ENCODE measurements at regions not wholly inside any gene's neighbourhood (a gene's known extent, or its start where the extent isn't known, plus 50 kb on each side); places are given as distances from the start of the nearest gene placed in this dataset.

- ATAC-seq, result no peak
Measured at GRCh38 chr3:66592927-66593625, 92.3 kb upstream of the LRIG1 start.

GRCh38 chr3:66593978-66594377, 93.2 kb upstream of the LRIG1 start:
- no peak for ATAC-seq

DNA sequence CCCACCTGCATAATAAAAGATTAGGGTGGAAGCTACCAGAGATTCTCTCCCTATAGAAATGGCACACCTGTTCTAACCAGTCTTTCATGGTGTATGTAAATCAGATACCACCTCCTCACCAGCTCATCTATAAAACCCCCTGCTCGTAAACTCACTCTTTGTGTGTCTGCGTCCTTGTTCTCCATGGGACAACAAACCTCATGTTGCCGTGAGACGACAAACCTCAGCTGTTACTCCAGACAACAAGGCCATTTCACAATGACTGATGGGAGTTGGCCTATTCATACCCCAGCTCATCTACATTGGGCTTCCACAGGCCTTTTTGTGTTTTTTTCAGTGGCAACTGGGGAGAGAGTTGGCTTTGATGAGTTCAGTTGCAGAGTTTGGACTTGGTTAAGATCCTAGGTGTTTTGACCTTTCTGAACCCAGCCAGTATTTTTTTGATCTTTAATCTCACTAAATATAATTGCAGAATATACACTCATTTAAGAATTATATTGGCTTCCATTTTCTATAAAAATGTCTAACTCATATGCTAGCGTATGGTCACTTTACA, 96.6 kb upstream of the LRIG1 start:
- ATAC-seq, result no peak

GRCh38 chr3:66598168-66598567, 97.3 kb upstream of the LRIG1 start:
- no peak for ATAC-seq

- no peak for ATAC-seq
Measured at GRCh38 chr3:66602237-66602636, 101.4 kb upstream of the LRIG1 start.

- no peak for ATAC-seq
Measured at GRCh38 chr3:66602691-66603090, 101.9 kb upstream of the LRIG1 start.

DNA sequence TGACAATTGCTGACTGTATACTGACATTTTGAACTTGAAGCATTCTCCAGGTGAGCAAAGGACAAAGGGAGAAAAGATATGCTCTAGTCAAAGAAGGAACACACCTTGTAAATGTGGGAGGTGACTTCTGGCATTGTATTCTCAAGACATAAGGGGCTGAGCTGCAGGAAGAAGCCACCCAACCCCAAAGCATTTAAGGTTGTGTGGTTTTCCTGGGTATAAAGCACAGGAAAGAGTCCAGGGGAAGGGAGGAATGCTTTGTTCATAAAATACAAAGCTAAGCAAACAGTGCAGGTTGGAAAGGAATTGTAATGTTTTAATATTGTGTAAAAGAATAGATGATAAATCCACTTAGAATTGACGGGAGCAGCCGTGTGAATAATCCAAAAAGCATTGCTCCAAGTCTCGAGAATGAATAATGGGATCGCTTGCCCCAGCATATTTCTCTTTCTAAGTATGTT, 102.4 kb upstream of the LRIG1 start:
- ATAC-seq, result no peak

- no peak for ATAC-seq
Measured at GRCh38 chr3:66604481-66604880, 103.7 kb upstream of the LRIG1 start.

DNA sequence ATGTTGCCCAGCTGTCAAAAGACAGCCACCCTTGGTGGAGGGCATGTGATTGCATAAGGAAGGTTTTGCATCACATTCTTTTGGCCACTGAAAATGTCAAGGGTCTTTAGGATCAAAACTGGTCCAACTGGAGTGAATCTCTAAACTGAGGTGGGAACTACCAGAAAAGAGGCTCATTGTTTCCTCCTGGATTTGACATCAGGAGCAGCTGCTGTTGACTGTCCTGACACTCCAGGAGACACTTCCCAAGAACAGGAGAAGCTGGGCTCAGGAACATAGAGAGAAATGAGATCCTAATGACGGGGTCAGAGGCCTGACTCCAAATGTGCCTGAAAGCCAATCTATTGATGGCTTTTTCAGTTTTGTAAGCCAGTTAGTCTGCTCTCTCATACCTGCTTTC, 105.3 kb upstream of the LRIG1 start:
- ATAC-seq, result no peak

DNA sequence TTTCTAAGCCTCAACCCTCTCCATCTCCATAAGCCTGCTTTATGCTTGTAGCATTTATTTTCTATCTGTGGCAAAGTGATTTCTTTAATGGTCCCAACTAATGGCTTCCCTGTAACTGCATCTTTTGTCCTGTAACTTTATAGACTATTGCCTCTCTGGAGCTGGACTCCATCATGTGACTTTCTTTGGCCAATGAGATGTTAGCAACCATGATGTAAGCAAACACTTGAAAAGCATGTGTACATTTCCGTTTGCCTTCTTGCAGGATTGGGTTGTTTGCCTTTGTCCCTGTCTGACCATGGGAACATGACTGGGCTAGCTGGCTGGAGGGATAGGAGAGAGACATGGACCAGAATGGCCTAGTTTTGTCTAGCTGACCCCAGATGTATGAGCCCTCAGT, 106.0 kb upstream of the LRIG1 start:
- no peak for ATAC-seq

- no peak for ATAC-seq
Measured at GRCh38 chr3:66609660-66610561, 109.1 kb upstream of the LRIG1 start.

DNA sequence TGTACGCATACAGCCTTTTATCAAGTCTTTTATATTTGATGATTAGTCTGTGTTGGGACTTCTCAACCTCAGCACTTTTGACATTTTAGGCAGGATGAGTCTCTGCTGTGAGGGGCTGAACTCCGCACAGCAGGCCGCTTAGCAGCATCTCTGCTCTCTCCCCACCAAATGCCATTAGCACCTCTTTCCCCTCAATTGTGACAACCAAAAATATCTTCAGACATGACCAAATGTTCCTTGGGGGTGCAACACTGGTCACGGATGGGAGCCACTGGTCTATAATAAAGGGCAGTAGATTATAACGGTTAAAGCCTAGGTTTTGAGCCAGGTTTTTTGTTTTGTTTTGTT, 109.7 kb upstream of the LRIG1 start:
- no peak for ATAC-seq

- no peak for ATAC-seq
Measured at GRCh38 chr3:66615643-66616301, 115.0 kb upstream of the LRIG1 start.

DNA sequence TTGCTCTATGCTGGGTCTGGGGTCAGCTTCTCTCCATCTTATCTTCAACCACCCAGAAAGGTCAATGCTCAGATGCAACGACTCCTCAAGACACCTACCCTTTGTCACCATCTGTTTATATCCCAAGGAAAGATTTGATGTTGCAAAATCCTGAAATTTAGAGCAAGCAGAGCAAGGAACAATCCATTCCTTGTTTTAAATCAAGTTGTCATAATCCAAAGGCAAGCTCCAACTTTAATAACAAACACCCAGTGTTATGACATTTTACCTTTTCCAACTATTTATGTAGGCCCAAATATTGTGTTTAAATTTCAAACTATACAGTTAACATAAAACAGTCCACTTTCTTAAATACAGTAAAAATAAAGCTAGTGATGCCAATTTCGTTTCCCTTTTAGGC, 116.5 kb upstream of the LRIG1 start:
- no peak for ATAC-seq

- no peak for ATAC-seq
Measured at GRCh38 chr3:66618066-66618465, 117.2 kb upstream of the LRIG1 start.

DNA sequence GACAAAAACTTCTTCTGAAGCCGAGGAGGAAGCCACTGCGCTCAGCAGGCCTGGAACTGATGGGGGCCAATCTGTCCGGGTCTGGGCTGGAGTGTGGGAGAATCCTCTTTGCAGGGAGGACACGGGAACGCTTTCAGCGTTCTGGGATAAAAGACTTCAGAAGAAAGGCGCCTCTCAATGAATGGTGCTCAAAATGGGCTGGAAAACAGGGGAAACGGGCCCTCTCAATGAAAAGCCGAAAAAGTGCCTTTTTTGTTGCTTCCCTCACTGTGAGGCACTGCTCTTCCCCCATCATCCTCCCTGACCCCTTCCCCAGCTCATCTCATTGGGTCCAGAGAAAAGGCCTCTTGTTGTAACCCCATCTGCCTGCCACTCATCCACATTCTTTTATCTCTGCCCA, 119.5 kb upstream of the LRIG1 start:
- no peak for ATAC-seq

- ATAC-seq, result no peak
Measured at GRCh38 chr3:66622756-66623457, 122.1 kb upstream of the LRIG1 start.

DNA sequence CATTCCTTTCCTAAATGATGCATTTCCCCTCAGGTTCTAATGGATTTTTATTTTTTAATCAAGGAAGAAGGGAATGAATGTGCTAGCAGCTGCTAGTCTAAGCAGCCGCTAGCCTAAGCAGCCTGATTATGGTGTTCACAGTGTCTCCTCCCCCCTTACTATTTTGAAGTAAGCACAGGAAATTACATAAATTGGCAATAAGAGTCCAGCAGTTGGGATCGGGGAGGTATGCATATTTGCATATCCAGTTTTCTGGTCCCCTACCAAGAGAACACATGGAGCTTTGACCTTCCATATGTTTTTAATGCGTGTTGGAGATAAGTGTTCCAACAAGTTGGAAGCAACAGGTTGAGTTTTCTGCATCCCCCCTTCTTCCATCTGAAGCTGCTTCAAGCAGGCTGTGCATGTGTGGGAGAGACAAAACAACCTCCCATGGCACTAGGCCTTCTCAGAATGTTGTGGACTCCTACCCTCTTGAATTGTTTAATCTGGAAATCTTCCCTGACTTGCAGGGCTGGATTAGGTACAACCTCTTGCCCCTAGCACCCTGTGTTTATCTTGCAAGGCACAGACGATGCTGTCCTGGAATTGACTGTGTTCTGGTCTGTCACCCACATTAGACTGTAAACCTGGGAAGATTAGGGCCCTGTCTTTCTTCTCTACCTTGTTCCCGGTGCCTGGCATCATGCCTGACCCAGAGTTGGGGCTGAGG, 124.8 kb upstream of the LRIG1 start:
- no peak for ATAC-seq

- ATAC-seq, result no peak
Measured at GRCh38 chr3:66629150-66629981, 128.5 kb upstream of the LRIG1 start.

DNA sequence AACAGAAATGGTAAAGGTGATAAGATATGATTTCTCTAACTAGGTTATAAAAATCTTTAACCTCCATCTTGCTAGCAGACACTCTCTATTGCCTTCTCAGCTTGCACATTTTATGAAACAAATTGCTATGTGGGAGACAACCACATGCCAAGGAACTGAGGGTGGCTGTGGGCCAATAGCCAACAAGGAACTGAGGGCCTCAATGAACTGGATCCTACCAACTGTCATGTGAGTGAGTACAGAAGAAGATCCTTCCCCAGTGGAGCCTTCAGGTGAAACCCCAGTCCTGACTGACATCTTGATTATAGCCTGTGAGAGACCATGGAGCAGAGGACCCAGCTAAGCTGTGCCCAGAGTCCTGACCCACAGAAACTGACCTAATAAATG, 129.2 kb upstream of the LRIG1 start:
- ATAC-seq, result no peak

Data from activated CD4-positive, CD25-positive, alpha-beta regulatory T cell treated with anti-CD3 and anti-CD28 coated beads, Interleukin-2, amount 50 U/mL, for 24 hours (primary cell).